Esophagus muscularis mucosa (tissue), 4 donors: ENCODE measurements at regions not wholly inside any gene's neighbourhood (a gene's known extent, or its start where the extent isn't known, plus 50 kb on each side); places are given as distances from the start of the nearest gene placed in this dataset.

Experiments used
- DNase-seq: peaks from one replicate; pipeline ENCODE4 v3.0.0-alpha.2; 2017; ENCODE audit errors: extremely low spot score
- H3K27ac ChIP-seq, 4 donors: fragments of 200-600 bp; sonication (generic); replicated peaks in 1 of 4; 1 replicate in 3 of 4; 2 replicates in 1 of 4; pipeline ENCODE4 v1.5.1; 2016 to 2019; ENCODE audit warnings: mild to moderate bottlenecking in 1 of 4
- H3K27me3 ChIP-seq, 4 donors: fragments of 200-600 bp; sonication (generic); one replicate each; pipeline versions ENCODE4 v1.5.1 to v1.6.0; 2016 to 2019
- H3K36me3 ChIP-seq, 4 donors: fragments of 200-600 bp; sonication (generic); one replicate each; pipeline ENCODE4 v1.5.1; 2016 to 2019
- H3K4me1 ChIP-seq, 4 donors: fragments of 200-600 bp; sonication (generic); one replicate each; pipeline ENCODE4 v1.5.1; 2016 to 2019
- H3K4me3 ChIP-seq, 4 donors: fragments of 200-600 bp; sonication (generic); 1 replicate in 2 of 4; 2 replicates in 2 of 4; pipeline ENCODE4 v1.5.1; 2016 to 2019; ENCODE audit warnings: mild to moderate bottlenecking in 4 of 4, moderate library complexity in 1 of 4
- H3K9me3 ChIP-seq, 4 donors: fragments of 200-600 bp; sonication (generic); 1 replicate in 3 of 4; 2 replicates in 1 of 4; pipeline ENCODE4 v1.5.1; 2016 to 2019
- CTCF ChIP-seq, 3 experiments: fragments of 200-600 bp in 2 of 3; fragments of 450-650 bp in 1 of 3; sonication (generic) in 2 of 3; IDR thresholded peaks; one replicate each; pipeline ENCODE4 v1.5.1; 2017 to 2019; ENCODE audit warnings: antibody characterized with exemption in 3 of 3, mild to moderate bottlenecking in 2 of 3, moderate library complexity in 1 of 3
- EP300 ChIP-seq: sonication (generic); formaldehyde crosslinking; IDR thresholded peaks from one replicate; pipeline ENCODE4 v1.6.1; 2017; ENCODE audit warnings: antibody characterized with exemption
- POLR2A ChIP-seq: fragments of 450-650 bp; IDR thresholded peaks from one replicate; pipeline ENCODE4 v1.6.1; 2017; ENCODE audit warnings: antibody characterized with exemption, moderate library complexity, mild to moderate bottlenecking, low read depth
- POLR2AphosphoS5 ChIP-seq, 2 donors: sonication (generic); formaldehyde crosslinking; IDR thresholded peaks; one replicate each; pipeline ENCODE4 v1.6.1; 2017; ENCODE audit warnings: antibody characterized with exemption in 2 of 2
- WGBS: methylation state at CpG from one replicate; pipeline ENCODE4 v1.1.5; 2018; 5-methylcytosine and 5-hydroxymethylcytosine counted together
- intact Hi-C: fragments of 100-400 bp; cut with DNase I; formaldehyde crosslinking; loops from one replicate; pipeline ENCODE4 v1.15.1; 2023

GRCh38 chr13:100904293-100904976, 229.8 kb upstream of the TMTC4 start:
- DNase-seq: no peak
- intact Hi-C loops: no loop called here
- no peak overlapping the region for H3K4me3 ChIP-seq
- no peaks in the 10 kb centered on the region for H3K27me3 ChIP-seq
- TF ChIP-seq POLR2A (no peak), POLR2AphosphoS5 (IDR thresholded peaks at IDR 0.05) (no peak), CTCF (IDR thresholded peaks at IDR 0.05) (no peak), EP300 (no peak)
- H3K27ac ChIP-seq: no peak overlapping the region
- 60% methylated on average over 3 of the region's 3 CpGs for WGBS
- H3K36me3 ChIP-seq: no peaks in the 10 kb centered on the region
- no peaks in the 10 kb centered on the region for H3K9me3 ChIP-seq
- no peaks in the 10 kb centered on the region for H3K4me1 ChIP-seq

GRCh38 chr13:100899720-100900316, 225.2 kb upstream of the TMTC4 start:
- TF ChIP-seq EP300: no peak
- TF ChIP-seq POLR2AphosphoS5 (IDR thresholded peaks at IDR 0.05): no peak
- TF ChIP-seq CTCF (IDR thresholded peaks at IDR 0.05): no peak
- TF ChIP-seq POLR2A: no peak
- 65% methylated on average over 5 of the region's 5 CpGs for WGBS
- DNase-seq: no peak

GRCh38 chr13:100898431-100898830, 223.8 kb upstream of the TMTC4 start:
- no peaks in the 10 kb centered on the region for H3K4me1 ChIP-seq
- H3K36me3 ChIP-seq: no peaks in the 10 kb centered on the region
- DNase-seq: no peak
- intact Hi-C loops: no loop called here
- TF ChIP-seq POLR2A: no peak
- TF ChIP-seq POLR2AphosphoS5 (IDR thresholded peaks at IDR 0.05): no peak
- TF ChIP-seq CTCF (IDR thresholded peaks at IDR 0.05): no peak
- no peak for TF ChIP-seq EP300
- 65% methylated on average over 1 of the region's 1 CpG for WGBS
- no peak overlapping the region for H3K4me3 ChIP-seq
- H3K27ac ChIP-seq: no peak overlapping the region
- H3K27me3 ChIP-seq: no peaks in the 10 kb centered on the region
- no peaks in the 10 kb centered on the region for H3K9me3 ChIP-seq

More at GRCh38 chr13:100899720-100900316, 225.2 kb upstream of the TMTC4 start:
- H3K4me3 ChIP-seq: no peak overlapping the region
- no peaks in the 10 kb centered on the region for H3K27me3 ChIP-seq
- intact Hi-C loops: no loop called here
- no peaks in the 10 kb centered on the region for H3K36me3 ChIP-seq
- no peaks in the 10 kb centered on the region for H3K4me1 ChIP-seq
- no peaks in the 10 kb centered on the region for H3K9me3 ChIP-seq
- no peak overlapping the region for H3K27ac ChIP-seq

GRCh38 chr13:100895651-100896050, 221.1 kb upstream of the TMTC4 start:
- Histone ChIP-seq H3K36me3 (no peaks in the 10 kb centered on the region), H3K4me3 (no peak overlapping the region), H3K4me1 (no peaks in the 10 kb centered on the region), H3K9me3 (no peaks in the 10 kb centered on the region), H3K27me3 (no peaks in the 10 kb centered on the region), H3K27ac (no peak overlapping the region)
- intact Hi-C loops: no loop called here
- no peak for DNase-seq
- no peak for TF ChIP-seq EP300
- no peak for TF ChIP-seq CTCF (IDR thresholded peaks at IDR 0.05)
- TF ChIP-seq POLR2AphosphoS5 (IDR thresholded peaks at IDR 0.05): no peak
- no peak for TF ChIP-seq POLR2A
- WGBS: 68% methylated on average over 2 of the region's 2 CpGs

GRCh38 chr13:100892981-100893380, 218.4 kb upstream of the TMTC4 start:
- Histone ChIP-seq H3K4me3 (no peak overlapping the region), H3K27ac (no peak overlapping the region), H3K9me3 (no peaks in the 10 kb centered on the region), H3K4me1 (peaks cover 0 to under 1% (median 0%) of the 10 kb centered on the region in 4 donors), H3K36me3 (no peaks in the 10 kb centered on the region), H3K27me3 (no peaks in the 10 kb centered on the region)
- WGBS: 56% methylated on average over 2 of the region's 2 CpGs
- DNase-seq: no peak
- TF ChIP-seq CTCF (IDR thresholded peaks at IDR 0.05) (no peak), EP300 (no peak), POLR2AphosphoS5 (IDR thresholded peaks at IDR 0.05) (no peak), POLR2A (no peak)
- intact Hi-C loops: no loop called here
